Tibial nerve (tissue), 4 donors: ENCODE measurements at regions not wholly inside any gene's neighbourhood (a gene's known extent, or its start where the extent isn't known, plus 50 kb on each side); places are given as distances from the start of the nearest gene placed in this dataset.

Source experiments
- EP300 ChIP-seq, 2 donors: sonication (generic); formaldehyde crosslinking; IDR thresholded peaks; one replicate each; pipeline ENCODE4 v1.6.1; 2017; ENCODE audit warnings: antibody characterized with exemption in 2 of 2, mild to moderate bottlenecking in 1 of 2
- POLR2A ChIP-seq, 2 donors: fragments of 450-650 bp; IDR thresholded peaks; one replicate each; pipeline ENCODE4 v1.6.1; 2017; ENCODE audit warnings: antibody characterized with exemption in 2 of 2, mild to moderate bottlenecking in 2 of 2, moderate library complexity in 2 of 2
- TF ChIP-seq, protein P1 (sequence below), 5 experiments: fragments of 200-600 bp in 3 of 5; fragments of 450-650 bp in 2 of 5; sonication (generic) in 3 of 5; IDR thresholded peaks; one replicate each; pipeline ENCODE4 v1.5.1; 2016 to 2019; ENCODE audit warnings: antibody characterized with exemption in 5 of 5, mild to moderate bottlenecking in 3 of 5, moderate library complexity in 2 of 5

DNA sequence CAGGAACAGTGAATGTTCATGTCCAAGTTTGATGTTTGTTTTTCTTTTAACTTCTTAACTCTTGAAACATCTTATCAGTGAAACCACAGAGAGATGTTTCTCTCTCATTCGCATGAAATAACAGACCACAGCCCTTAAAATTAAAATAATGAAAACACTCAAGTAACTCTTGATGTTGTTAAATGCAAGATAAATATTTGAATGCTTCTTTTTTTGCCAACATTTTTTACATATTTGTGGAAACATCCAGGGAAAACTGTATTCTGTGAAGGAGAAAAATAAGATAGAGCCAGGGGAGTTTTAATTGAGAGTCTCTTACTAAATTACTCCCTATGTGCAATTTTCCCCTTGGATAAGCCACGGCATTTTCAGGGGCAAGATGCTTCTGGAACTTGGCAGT is 361.8 kb upstream of the MGMT start:
- TF ChIP-seq, protein P1, sequence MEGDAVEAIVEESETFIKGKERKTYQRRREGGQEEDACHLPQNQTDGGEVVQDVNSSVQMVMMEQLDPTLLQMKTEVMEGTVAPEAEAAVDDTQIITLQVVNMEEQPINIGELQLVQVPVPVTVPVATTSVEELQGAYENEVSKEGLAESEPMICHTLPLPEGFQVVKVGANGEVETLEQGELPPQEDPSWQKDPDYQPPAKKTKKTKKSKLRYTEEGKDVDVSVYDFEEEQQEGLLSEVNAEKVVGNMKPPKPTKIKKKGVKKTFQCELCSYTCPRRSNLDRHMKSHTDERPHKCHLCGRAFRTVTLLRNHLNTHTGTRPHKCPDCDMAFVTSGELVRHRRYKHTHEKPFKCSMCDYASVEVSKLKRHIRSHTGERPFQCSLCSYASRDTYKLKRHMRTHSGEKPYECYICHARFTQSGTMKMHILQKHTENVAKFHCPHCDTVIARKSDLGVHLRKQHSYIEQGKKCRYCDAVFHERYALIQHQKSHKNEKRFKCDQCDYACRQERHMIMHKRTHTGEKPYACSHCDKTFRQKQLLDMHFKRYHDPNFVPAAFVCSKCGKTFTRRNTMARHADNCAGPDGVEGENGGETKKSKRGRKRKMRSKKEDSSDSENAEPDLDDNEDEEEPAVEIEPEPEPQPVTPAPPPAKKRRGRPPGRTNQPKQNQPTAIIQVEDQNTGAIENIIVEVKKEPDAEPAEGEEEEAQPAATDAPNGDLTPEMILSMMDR (IDR thresholded peaks at IDR 0.05) = no peak
- TF ChIP-seq POLR2A (IDR thresholded peaks at IDR 0.05) (no peak), EP300 (IDR thresholded peaks at IDR 0.05) (no peak)
